G401.6 (cell line): ENCODE measurements at regions not wholly inside any gene's neighbourhood (a gene's known extent, or its start where the extent isn't known, plus 50 kb on each side); places are given as distances from the start of the nearest gene placed in this dataset.

Source experiments
- FAIRE-seq: peaks from 2 replicates; lab custom pipeline; 2012; peaks lifted over from hg19 to GRCh38; lab: Jason Lieb, UNC

GRCh38 chr22:48651036-48651890 is 1176.4 kb downstream of the BRD1 start:
- no peak for FAIRE-seq

GRCh38 chr22:48650323-48651035 is 1177.2 kb downstream of the BRD1 start:
- no peak for FAIRE-seq

GRCh38 chr22:48649466-48649865 is 1178.2 kb downstream of the BRD1 start:
- FAIRE-seq, result no peak

GRCh38 chr22:48649031-48649430 is 1178.6 kb downstream of the BRD1 start:
- no peak for FAIRE-seq

GRCh38 chr22:48647606-48648515 is 1179.8 kb downstream of the BRD1 start:
- FAIRE-seq, result no peak

GRCh38 chr22:48647051-48647450 is 1180.6 kb downstream of the BRD1 start:
- no peak for FAIRE-seq

- no peak for FAIRE-seq
Observed at GRCh38 chr22:48646216-48646925, 1181.3 kb downstream of the BRD1 start.

- FAIRE-seq, result no peak
Observed at GRCh38 chr22:48645766-48646165, 1181.9 kb downstream of the BRD1 start.

GRCh38 chr22:48644997-48645396 is 1182.7 kb downstream of the BRD1 start:
- no peak for FAIRE-seq

- no peak for FAIRE-seq
Observed at GRCh38 chr22:48644108-48644507, 1183.6 kb downstream of the BRD1 start.

- FAIRE-seq, result no peak
Observed at GRCh38 chr22:48643066-48643731, 1184.5 kb downstream of the BRD1 start.

- no peak for FAIRE-seq
Observed at GRCh38 chr22:48642550-48642949, 1185.1 kb downstream of the BRD1 start.

- FAIRE-seq, result no peak
Observed at GRCh38 chr22:48641906-48642475, 1185.7 kb downstream of the BRD1 start.

GRCh38 chr22:48640890-48641841 is 1186.5 kb downstream of the BRD1 start:
- FAIRE-seq, result no peak

GRCh38 chr22:48639896-48640748 is 1187.6 kb downstream of the BRD1 start:
- FAIRE-seq, result no peak

- no peak for FAIRE-seq
Observed at GRCh38 chr22:48639021-48639795, 1188.5 kb downstream of the BRD1 start.

GRCh38 chr22:48637231-48637630 is 1190.4 kb downstream of the BRD1 start:
- FAIRE-seq, result no peak

- FAIRE-seq, result no peak
Observed at GRCh38 chr22:48636746-48637145, 1190.9 kb downstream of the BRD1 start.
